NB4 (cell line): ENCODE measurements at regions not wholly inside any gene's neighbourhood (a gene's known extent, or its start where the extent isn't known, plus 50 kb on each side); places are given as distances from the start of the nearest gene placed in this dataset.

Experiments
- CTCF ChIP-seq: IDR thresholded peaks from one replicate; pipeline ENCODE4 v1.5.1; 2012; ENCODE audit warnings: low read depth, low read length
- MAX ChIP-seq: IDR thresholded peaks from 2 replicates; pipeline ENCODE4 v1.6.1; 2011; ENCODE audit warnings: low read depth, low read length
- MYC ChIP-seq: IDR thresholded peaks from 2 replicates; pipeline ENCODE4 v1.6.1; 2011; ENCODE audit warnings: low read depth, low read length
- POLR2A ChIP-seq: IDR thresholded peaks from 2 replicates; pipeline ENCODE4 v1.6.1; 2011; ENCODE audit warnings: mild to moderate bottlenecking; ENCODE audit not compliant: insufficient read length; ENCODE audit errors: extremely low read depth

- TF ChIP-seq CTCF: no peak
- TF ChIP-seq MAX: no peak
- TF ChIP-seq POLR2A: no peak
- TF ChIP-seq MYC: no peak
Measured at GRCh38 chr5:118606940-118607339, 381.4 kb downstream of the DTWD2 start.
